OCI-LY7 (cell line): ENCODE measurements at regions not wholly inside any gene's neighbourhood (a gene's known extent, or its start where the extent isn't known, plus 50 kb on each side); places are given as distances from the start of the nearest gene placed in this dataset.

ENCODE experiments used
- BruUV-seq: library from RNA; stranded (reverse); fragments of 400-500 nt; replicated peaks from 2 replicates; lab custom pipeline; 2021; lab: Mats Ljungman, UMichigan
- CTCF ChIA-PET: fragments of 300-600 bp; sonication (Branson Sonifier 250); formaldehyde crosslinking; loops from one replicate; lab custom pipeline; 2022; ENCODE audit warnings: antibody characterized with exemption; ENCODE audit not compliant: unreplicated experiment; lab: Charles Lee
- POLR2A ChIA-PET: fragments of 300-600 bp; sonication (Branson Sonifier 250); formaldehyde crosslinking; loops from one replicate; lab custom pipeline; 2022; ENCODE audit warnings: antibody characterized with exemption; lab: Charles Lee
- DNase-seq: peaks from one replicate; pipeline ENCODE4 v3.0.0-alpha.2; 2015; ENCODE audit warnings: low spot score
- H2AFZ ChIP-seq: fragments of 200-600 bp; sonication (generic), shearing (Covaris generic); 2 replicates; pipeline ENCODE4 v1.6.1; 2014; ENCODE audit warnings: mild to moderate bottlenecking, antibody characterized with exemption, low read length, moderate library complexity
- H3K27ac ChIP-seq: fragments of 200-600 bp; sonication (generic); 2 replicates; pipeline ENCODE4 v1.5.1; 2014; ENCODE audit warnings: mixed run types, low read depth, mild to moderate bottlenecking, moderate library complexity, low read length, inconsistent platforms; ENCODE audit not compliant: poor library complexity, severe bottlenecking
- H3K36me3 ChIP-seq: fragments of 200-600 bp; sonication (generic); 2 replicates; pipeline ENCODE4 v1.6.1; 2014; ENCODE audit warnings: mild to moderate bottlenecking, antibody characterized with exemption, low read length, moderate library complexity, mixed read lengths; ENCODE audit not compliant: insufficient read depth
- H3K4me1 ChIP-seq: fragments of 200-600 bp; sonication (generic); 2 replicates; pipeline ENCODE4 v1.5.1; 2014; ENCODE audit warnings: mild to moderate bottlenecking, low read length; ENCODE audit not compliant: insufficient read depth, poor library complexity, severe bottlenecking
- H3K4me2 ChIP-seq: fragments of 200-600 bp; sonication (generic); 2 replicates; pipeline ENCODE4 v1.6.1; 2014; ENCODE audit warnings: mild to moderate bottlenecking, low read length
- H3K4me3 ChIP-seq: fragments of 200-600 bp; sonication (generic); 2 replicates; pipeline ENCODE4 v1.5.1; 2014; ENCODE audit warnings: mild to moderate bottlenecking, low read depth, low read length; ENCODE audit not compliant: poor library complexity, severe bottlenecking
- H3K79me2 ChIP-seq: fragments of 200-600 bp; sonication (generic); 2 replicates; pipeline ENCODE4 v1.6.1; 2016; ENCODE audit warnings: low read depth, mild to moderate bottlenecking, low read length, moderate library complexity, mixed read lengths; ENCODE audit not compliant: insufficient read depth
- H3K9me2 ChIP-seq: fragments of 200-600 bp; sonication (generic); 2 replicates; pipeline ENCODE4 v1.6.1; 2016; ENCODE audit warnings: mild to moderate bottlenecking, low read length, mixed read lengths; ENCODE audit not compliant: insufficient read depth
- H3K9me3 ChIP-seq: fragments of 200-600 bp; sonication (generic); 2 replicates; pipeline ENCODE4 v1.6.1; 2014; ENCODE audit warnings: mild to moderate bottlenecking, mixed run types, low read length, mixed read lengths
- H4K20me1 ChIP-seq: fragments of 200-600 bp; sonication (generic); 2 replicates; pipeline ENCODE4 v1.6.1; 2014; ENCODE audit warnings: mild to moderate bottlenecking, antibody characterized with exemption, low read length, moderate library complexity, mixed read lengths; ENCODE audit not compliant: insufficient read depth
- EZH2phosphoT487 ChIP-seq: fragments of 200-600 bp; sonication (generic); IDR thresholded peaks from 2 replicates; pipeline ENCODE4 v1.6.1; 2018; ENCODE audit warnings: low read depth, borderline replicate concordance, mild to moderate bottlenecking, mixed run types, antibody characterized with exemption, low read length, moderate library complexity, mixed read lengths
- intact Hi-C: fragments of 100-400 bp; cut with micrococcal nuclease; formaldehyde crosslinking; loops from one replicate; pipeline ENCODE4 v1.10.0; 2022; ENCODE audit not compliant: unreplicated experiment
- TF ChIP-seq, protein P1 (sequence below): fragments of 200-600 bp; sonication (generic); conservative IDR thresholded peaks from 2 replicates; pipeline ENCODE4 v1.5.1; 2014; ENCODE audit warnings: mild to moderate bottlenecking, antibody characterized with exemption, low read length, moderate library complexity, mixed read lengths

DNA sequence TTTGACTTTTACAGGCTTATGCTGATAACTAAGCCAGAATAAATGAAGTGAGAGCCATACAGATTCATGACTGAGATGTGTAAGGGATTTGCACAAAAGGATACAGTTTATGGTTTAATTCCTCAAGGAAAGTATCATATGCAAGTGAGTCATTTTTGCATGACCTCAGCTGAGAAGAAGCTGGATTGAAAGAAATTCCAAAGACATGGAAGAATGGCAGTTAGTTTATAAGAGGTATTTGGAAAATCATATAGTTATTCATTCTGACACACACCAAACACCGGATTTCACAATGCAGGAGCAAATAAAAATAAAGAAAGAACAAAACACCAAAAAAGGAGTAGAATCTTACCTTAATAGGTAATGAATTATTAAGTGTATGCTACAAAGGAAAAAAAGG is 83.2 kb upstream of the RND3 start:
- TF ChIP-seq, protein P1, sequence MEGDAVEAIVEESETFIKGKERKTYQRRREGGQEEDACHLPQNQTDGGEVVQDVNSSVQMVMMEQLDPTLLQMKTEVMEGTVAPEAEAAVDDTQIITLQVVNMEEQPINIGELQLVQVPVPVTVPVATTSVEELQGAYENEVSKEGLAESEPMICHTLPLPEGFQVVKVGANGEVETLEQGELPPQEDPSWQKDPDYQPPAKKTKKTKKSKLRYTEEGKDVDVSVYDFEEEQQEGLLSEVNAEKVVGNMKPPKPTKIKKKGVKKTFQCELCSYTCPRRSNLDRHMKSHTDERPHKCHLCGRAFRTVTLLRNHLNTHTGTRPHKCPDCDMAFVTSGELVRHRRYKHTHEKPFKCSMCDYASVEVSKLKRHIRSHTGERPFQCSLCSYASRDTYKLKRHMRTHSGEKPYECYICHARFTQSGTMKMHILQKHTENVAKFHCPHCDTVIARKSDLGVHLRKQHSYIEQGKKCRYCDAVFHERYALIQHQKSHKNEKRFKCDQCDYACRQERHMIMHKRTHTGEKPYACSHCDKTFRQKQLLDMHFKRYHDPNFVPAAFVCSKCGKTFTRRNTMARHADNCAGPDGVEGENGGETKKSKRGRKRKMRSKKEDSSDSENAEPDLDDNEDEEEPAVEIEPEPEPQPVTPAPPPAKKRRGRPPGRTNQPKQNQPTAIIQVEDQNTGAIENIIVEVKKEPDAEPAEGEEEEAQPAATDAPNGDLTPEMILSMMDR = no peak
- no peak for TF ChIP-seq EZH2phosphoT487
- Histone ChIP-seq H3K36me3 (no peaks in the 10 kb centered on the region), H3K9me3 (no peaks in the 10 kb centered on the region), H3K79me2 (no peaks in the 10 kb centered on the region), H3K4me2 (no peak overlapping the region), H3K4me1 (no peaks in the 10 kb centered on the region), H3K9me2 (no peaks in the 10 kb centered on the region), H4K20me1 (no peaks in the 10 kb centered on the region), H3K27ac (no peak overlapping the region), H3K4me3 (no peak overlapping the region), H2AFZ (no peak overlapping the region)
- CTCF ChIA-PET = no interaction called here
- POLR2A ChIA-PET = interaction anchor here (0.6 kb wide), 1 partner anchor 10 kb away, joined by 3 read pairs; no protein-coding TSS in a partner anchor
- BruUV-seq = no TSS peak
- DNase-seq = no peak
- intact Hi-C loops = no loop called here

DNA sequence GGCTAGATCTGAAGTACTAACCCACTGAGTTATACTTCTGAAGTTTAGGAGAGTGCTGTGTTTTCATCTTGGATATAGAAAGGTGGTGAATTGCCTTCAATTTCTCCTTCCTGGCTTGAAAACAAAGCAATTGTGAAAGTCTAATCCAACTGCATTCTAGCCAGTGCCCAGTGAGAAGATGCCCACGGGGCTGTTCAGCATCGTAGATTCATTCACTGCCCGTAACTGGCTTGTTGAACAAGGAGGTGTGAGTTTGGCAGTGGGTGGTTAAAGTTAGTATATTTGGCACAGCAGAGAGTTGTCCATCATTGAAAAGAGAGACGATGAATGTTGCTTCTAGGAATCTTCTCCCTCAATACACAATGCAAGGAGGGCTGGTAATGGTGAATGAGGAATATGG is 82.3 kb upstream of the RND3 start:
- no TSS peak for BruUV-seq
- Histone ChIP-seq H2AFZ (no peak overlapping the region), H3K9me2 (no peaks in the 10 kb centered on the region), H3K4me3 (no peak overlapping the region), H3K79me2 (no peaks in the 10 kb centered on the region), H3K4me2 (no peak overlapping the region), H3K36me3 (no peaks in the 10 kb centered on the region), H3K27ac (no peak overlapping the region), H4K20me1 (no peaks in the 10 kb centered on the region), H3K9me3 (no peaks in the 10 kb centered on the region), H3K4me1 (no peaks in the 10 kb centered on the region)
- ChIA-PET CTCF (no interaction called here), POLR2A (interaction anchor here (0.5 kb wide), 1 partner anchor 490 kb away, joined by 3 read pairs; no protein-coding TSS in a partner anchor)
- intact Hi-C loops = no loop called here
- no peak for DNase-seq
- no peak for TF ChIP-seq EZH2phosphoT487

DNA sequence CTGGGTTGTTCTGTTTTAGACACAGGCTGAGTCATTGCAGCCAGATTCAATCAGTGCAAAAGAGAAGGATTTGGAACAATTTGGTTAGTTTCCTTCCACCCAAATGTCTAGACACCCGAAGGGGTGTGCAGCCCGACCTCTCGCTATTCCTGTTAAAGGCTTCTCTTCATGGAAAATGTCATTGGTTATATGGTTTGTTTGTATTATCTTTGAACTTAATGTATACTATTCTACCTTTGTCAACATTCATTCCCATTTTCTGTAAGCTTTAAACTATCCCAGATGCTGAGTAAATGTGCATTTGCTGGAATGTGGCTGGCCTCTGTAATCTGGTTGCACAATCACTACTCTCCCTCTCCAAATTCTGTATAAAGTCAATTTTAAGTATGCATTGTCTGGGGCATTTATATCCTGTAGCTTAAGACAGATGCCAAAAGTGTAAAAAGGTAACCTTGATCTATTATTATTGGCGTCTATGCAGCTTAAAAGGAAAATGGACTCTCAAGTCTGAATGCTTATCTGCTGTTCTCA is 80.4 kb upstream of the RND3 start:
- H3K9me3 ChIP-seq = no peaks in the 10 kb centered on the region
- no peaks in the 10 kb centered on the region for H3K9me2 ChIP-seq
- intact Hi-C loops = no loop called here
- no peaks in the 10 kb centered on the region for H3K4me1 ChIP-seq
- H4K20me1 ChIP-seq = no peaks in the 10 kb centered on the region
- no peak overlapping the region for H3K27ac ChIP-seq
- no peak for DNase-seq
- H3K4me3 ChIP-seq = no peak overlapping the region
- H2AFZ ChIP-seq = no peak overlapping the region
- CTCF ChIA-PET = no interaction called here
- TF ChIP-seq, protein P1 = no peak
- no peak for TF ChIP-seq EZH2phosphoT487
- no peak overlapping the region for H3K4me2 ChIP-seq
- no peaks in the 10 kb centered on the region for H3K36me3 ChIP-seq
- BruUV-seq = no TSS peak
- H3K79me2 ChIP-seq = no peaks in the 10 kb centered on the region
- POLR2A ChIA-PET = interaction anchor here (1.4 kb wide), 1 partner anchor 33 kb away, joined by 3 read pairs; no protein-coding TSS in a partner anchor
